SJSA1 (cell line): ENCODE measurements at regions not wholly inside any gene's neighbourhood (a gene's known extent, or its start where the extent isn't known, plus 50 kb on each side); places are given as distances from the start of the nearest gene placed in this dataset.

Experiments
- DNase-seq, 2 experiments: peaks; one replicate each; pipeline ENCODE4 v3.0.0-alpha.2; 2015 to 2020; ENCODE audit warnings: low spot score in 2 of 2, low read depth in 1 of 2
- H3K27ac ChIP-seq: fragments of 250-450 bp; sonication (Bioruptor Pico); 2 replicates; pipeline ENCODE4 v1.5.1; 2020; ENCODE audit warnings: mild to moderate bottlenecking, moderate library complexity
- H3K27me3 ChIP-seq: fragments of 250-450 bp; sonication (Bioruptor Pico); replicated peaks from 2 replicates; pipeline ENCODE4 v1.5.1; 2020; ENCODE audit warnings: mild to moderate bottlenecking, moderate library complexity
- H3K36me3 ChIP-seq: fragments of 250-450 bp; sonication (Bioruptor Pico); 2 replicates; pipeline ENCODE4 v1.5.1; 2020; ENCODE audit warnings: mild to moderate bottlenecking
- H3K4me1 ChIP-seq: fragments of 250-450 bp; sonication (Bioruptor Pico); replicated peaks from 2 replicates; pipeline ENCODE4 v1.6.1; 2021; ENCODE audit warnings: mild to moderate bottlenecking
- H3K4me3 ChIP-seq: fragments of 250-450 bp; sonication (Bioruptor Pico); 2 replicates; pipeline ENCODE4 v1.5.1; 2020; ENCODE audit warnings: mild to moderate bottlenecking
- H3K9me3 ChIP-seq: fragments of 250-450 bp; sonication (Bioruptor Pico); replicated peaks from 2 replicates; pipeline ENCODE4 v1.5.1; 2020; ENCODE audit warnings: mild to moderate bottlenecking

- Histone ChIP-seq H3K4me3 (no peak overlapping the region), H3K4me1 (no peaks in the 10 kb centered on the region), H3K27me3 (peaks cover 46% of the 10 kb centered on the region), H3K9me3 (0 out of 2 replicates have a peak, but pooled peaks cover 3% of the 10 kb centered on the region), H3K36me3 (no peaks in the 10 kb centered on the region), H3K27ac (no peak overlapping the region)
- no peak for DNase-seq
Measured at GRCh38 chr20:62572980-62573379, 69.3 kb upstream of the SLCO4A1 start.

GRCh38 chr20:62573817-62574216 lies 68.5 kb upstream of the SLCO4A1 start:
- DNase-seq: no peak
- H3K4me1 ChIP-seq: no peaks in the 10 kb centered on the region
- H3K4me3 ChIP-seq: no peak overlapping the region
- 0 out of 2 replicates have a peak, but pooled peaks cover 3% of the 10 kb centered on the region for H3K9me3 ChIP-seq
- peaks cover 52% of the 10 kb centered on the region for H3K27me3 ChIP-seq
- no peaks in the 10 kb centered on the region for H3K36me3 ChIP-seq
- H3K27ac ChIP-seq: no peak overlapping the region

GRCh38 chr20:62574230-62574993 lies 67.9 kb upstream of the SLCO4A1 start:
- H3K4me1 ChIP-seq: no peaks in the 10 kb centered on the region
- H3K27me3 ChIP-seq: peaks cover 54% of the 10 kb centered on the region
- no peak overlapping the region for H3K4me3 ChIP-seq
- 0 out of 2 replicates have a peak, but pooled peaks cover 3% of the 10 kb centered on the region for H3K9me3 ChIP-seq
- no peak for DNase-seq
- H3K36me3 ChIP-seq: no peaks in the 10 kb centered on the region
- H3K27ac ChIP-seq: no peak overlapping the region

GRCh38 chr20:62575976-62576722 lies 66.2 kb upstream of the SLCO4A1 start:
- Histone ChIP-seq H3K4me1 (no peaks in the 10 kb centered on the region), H3K27ac (no peak overlapping the region), H3K9me3 (0 out of 2 replicates have a peak, but pooled peaks cover 3% of the 10 kb centered on the region), H3K4me3 (no peak overlapping the region), H3K27me3 (peaks cover 68% of the 10 kb centered on the region), H3K36me3 (no peaks in the 10 kb centered on the region)
- no peak for DNase-seq

- Histone ChIP-seq H3K27ac (no peak overlapping the region), H3K4me1 (no peaks in the 10 kb centered on the region), H3K36me3 (no peaks in the 10 kb centered on the region), H3K4me3 (no peak overlapping the region), H3K27me3 (peaks cover 73% of the 10 kb centered on the region), H3K9me3 (0 out of 2 replicates have a peak, but pooled peaks cover 3% of the 10 kb centered on the region)
- no peak for DNase-seq
Measured at GRCh38 chr20:62576815-62577489, 65.4 kb upstream of the SLCO4A1 start.

GRCh38 chr20:62577490-62577836 lies 64.8 kb upstream of the SLCO4A1 start:
- no peak for DNase-seq
- 0 out of 2 replicates have a peak, but pooled peaks cover 3% of the 10 kb centered on the region for H3K9me3 ChIP-seq
- H3K36me3 ChIP-seq: no peaks in the 10 kb centered on the region
- H3K27ac ChIP-seq: no peak overlapping the region
- H3K4me3 ChIP-seq: no peak overlapping the region
- peaks cover 74% of the 10 kb centered on the region for H3K27me3 ChIP-seq
- H3K4me1 ChIP-seq: no peaks in the 10 kb centered on the region

- Histone ChIP-seq H3K4me3 (no peak overlapping the region), H3K27me3 (peaks cover 80% of the 10 kb centered on the region), H3K36me3 (no peaks in the 10 kb centered on the region), H3K27ac (no peak overlapping the region), H3K9me3 (no peaks in the 10 kb centered on the region), H3K4me1 (no peaks in the 10 kb centered on the region)
- DNase-seq: no peak
Measured at GRCh38 chr20:62578294-62578897, 63.9 kb upstream of the SLCO4A1 start.

GRCh38 chr20:62580052-62580451 lies 62.3 kb upstream of the SLCO4A1 start:
- H3K27ac ChIP-seq: no peak overlapping the region
- H3K9me3 ChIP-seq: no peaks in the 10 kb centered on the region
- DNase-seq: no peak
- no peaks in the 10 kb centered on the region for H3K36me3 ChIP-seq
- no peak overlapping the region for H3K4me3 ChIP-seq
- peaks cover 83% of the 10 kb centered on the region for H3K27me3 ChIP-seq
- no peaks in the 10 kb centered on the region for H3K4me1 ChIP-seq

GRCh38 chr20:62580733-62581132 lies 61.6 kb upstream of the SLCO4A1 start:
- no peaks in the 10 kb centered on the region for H3K36me3 ChIP-seq
- H3K9me3 ChIP-seq: no peaks in the 10 kb centered on the region
- H3K4me1 ChIP-seq: no peaks in the 10 kb centered on the region
- H3K4me3 ChIP-seq: no peak overlapping the region
- no peak overlapping the region for H3K27ac ChIP-seq
- no peak for DNase-seq
- peaks cover 86% of the 10 kb centered on the region for H3K27me3 ChIP-seq

GRCh38 chr20:62581308-62581707 lies 61.0 kb upstream of the SLCO4A1 start:
- no peak for DNase-seq
- H3K27me3 ChIP-seq: peaks cover 86% of the 10 kb centered on the region
- H3K36me3 ChIP-seq: no peaks in the 10 kb centered on the region
- no peak overlapping the region for H3K4me3 ChIP-seq
- H3K4me1 ChIP-seq: no peaks in the 10 kb centered on the region
- H3K27ac ChIP-seq: no peak overlapping the region
- no peaks in the 10 kb centered on the region for H3K9me3 ChIP-seq

GRCh38 chr20:62581806-62582205 lies 60.5 kb upstream of the SLCO4A1 start:
- no peak overlapping the region for H3K27ac ChIP-seq
- no peaks in the 10 kb centered on the region for H3K9me3 ChIP-seq
- DNase-seq: no peak
- H3K36me3 ChIP-seq: no peaks in the 10 kb centered on the region
- peaks cover 83% of the 10 kb centered on the region for H3K27me3 ChIP-seq
- H3K4me3 ChIP-seq: no peak overlapping the region
- no peaks in the 10 kb centered on the region for H3K4me1 ChIP-seq

GRCh38 chr20:62583424-62583920 lies 58.8 kb upstream of the SLCO4A1 start:
- no peaks in the 10 kb centered on the region for H3K4me1 ChIP-seq
- no peak for DNase-seq

GRCh38 chr20:62584671-62585460 lies 57.4 kb upstream of the SLCO4A1 start:
- H3K4me3 ChIP-seq: no peak overlapping the region
- peaks cover 76% of the 10 kb centered on the region for H3K27me3 ChIP-seq
- no peak for DNase-seq
- no peak overlapping the region for H3K27ac ChIP-seq
- H3K9me3 ChIP-seq: no peaks in the 10 kb centered on the region
- H3K4me1 ChIP-seq: no peaks in the 10 kb centered on the region; the same call in 1 of the 2 replicates
- no peaks in the 10 kb centered on the region for H3K36me3 ChIP-seq

More at GRCh38 chr20:62583424-62583920, 58.8 kb upstream of the SLCO4A1 start:
- H3K36me3 ChIP-seq: no peaks in the 10 kb centered on the region
- peaks cover 82% of the 10 kb centered on the region for H3K27me3 ChIP-seq
- no peak overlapping the region for H3K27ac ChIP-seq
- H3K4me3 ChIP-seq: no peak overlapping the region
- no peaks in the 10 kb centered on the region for H3K9me3 ChIP-seq
